ENCODE measurements at regions not wholly inside any gene's neighbourhood (a gene's known extent, or its start where the extent isn't known, plus 50 kb on each side); places are given as distances from the start of the nearest gene placed in this dataset.

- DNase-seq (ENCODE audit: low read depth in 1 of 2, low spot score in 1 of 2): no peak
- H3K27me3 ChIP-seq (ENCODE audit: insufficient read depth, poor library complexity, severe bottlenecking): no peaks in the 10 kb centered on the region
- no peak overlapping the region for H3K27ac ChIP-seq (replicated peaks)
- no peak overlapping the region for H3K4me3 ChIP-seq (replicated peaks; ENCODE audit: insufficient read depth, low read length)
- no peak for TF ChIP-seq REST (IDR thresholded peaks at IDR 0.05; ENCODE audit: insufficient replicate concordance, low read depth)
- TF ChIP-seq POLR2AphosphoS5 (IDR thresholded peaks at IDR 0.05; ENCODE audit: low read depth): no peak
- no peak for TF ChIP-seq GABPA (IDR thresholded peaks at IDR 0.05; ENCODE audit: low read depth)
- TF ChIP-seq SPI1 (IDR thresholded peaks at IDR 0.05; ENCODE audit: borderline replicate concordance, low read depth): no peak
- no peak for TF ChIP-seq CTCF (IDR thresholded peaks at IDR 0.05; ENCODE audit: insufficient read depth, low read length)
Observed at GRCh38 chr2:42971947-42972736, 179.8 kb upstream of the HAAO start.

- no peak for TF ChIP-seq CTCF (IDR thresholded peaks at IDR 0.05; ENCODE audit: insufficient read depth, low read length)
Observed at GRCh38 chr2:42971381-42971780, 179.0 kb upstream of the HAAO start.

GRCh38 chr2:42970151-42970550 is 177.8 kb upstream of the HAAO start:
- no peak for DNase-seq (ENCODE audit: low read depth in 1 of 2, low spot score in 1 of 2)
- TF ChIP-seq POLR2AphosphoS5 (IDR thresholded peaks at IDR 0.05; ENCODE audit: low read depth): no peak
- TF ChIP-seq GABPA (IDR thresholded peaks at IDR 0.05; ENCODE audit: low read depth): no peak
- TF ChIP-seq SPI1 (IDR thresholded peaks at IDR 0.05; ENCODE audit: borderline replicate concordance, low read depth): no peak
- no peak for TF ChIP-seq REST (IDR thresholded peaks at IDR 0.05; ENCODE audit: insufficient replicate concordance, low read depth)
- no peak for TF ChIP-seq CTCF (IDR thresholded peaks at IDR 0.05; ENCODE audit: insufficient read depth, low read length)
- Histone ChIP-seq H3K27me3 (ENCODE audit: insufficient read depth, poor library complexity, severe bottlenecking) (no peaks in the 10 kb centered on the region), H3K27ac (replicated peaks) (no peak overlapping the region), H3K4me3 (replicated peaks; ENCODE audit: insufficient read depth, low read length) (no peak overlapping the region)

More at GRCh38 chr2:42971381-42971780, 179.0 kb upstream of the HAAO start:
- Histone ChIP-seq H3K27me3 (ENCODE audit: insufficient read depth, poor library complexity, severe bottlenecking) (no peaks in the 10 kb centered on the region), H3K4me3 (replicated peaks; ENCODE audit: insufficient read depth, low read length) (no peak overlapping the region), H3K27ac (replicated peaks) (no peak overlapping the region)
- no peak for DNase-seq (ENCODE audit: low read depth in 1 of 2, low spot score in 1 of 2)
